ENCODE measurements at regions not wholly inside any gene's neighbourhood (a gene's known extent, or its start where the extent isn't known, plus 50 kb on each side); places are given as distances from the start of the nearest gene placed in this dataset.

DNA sequence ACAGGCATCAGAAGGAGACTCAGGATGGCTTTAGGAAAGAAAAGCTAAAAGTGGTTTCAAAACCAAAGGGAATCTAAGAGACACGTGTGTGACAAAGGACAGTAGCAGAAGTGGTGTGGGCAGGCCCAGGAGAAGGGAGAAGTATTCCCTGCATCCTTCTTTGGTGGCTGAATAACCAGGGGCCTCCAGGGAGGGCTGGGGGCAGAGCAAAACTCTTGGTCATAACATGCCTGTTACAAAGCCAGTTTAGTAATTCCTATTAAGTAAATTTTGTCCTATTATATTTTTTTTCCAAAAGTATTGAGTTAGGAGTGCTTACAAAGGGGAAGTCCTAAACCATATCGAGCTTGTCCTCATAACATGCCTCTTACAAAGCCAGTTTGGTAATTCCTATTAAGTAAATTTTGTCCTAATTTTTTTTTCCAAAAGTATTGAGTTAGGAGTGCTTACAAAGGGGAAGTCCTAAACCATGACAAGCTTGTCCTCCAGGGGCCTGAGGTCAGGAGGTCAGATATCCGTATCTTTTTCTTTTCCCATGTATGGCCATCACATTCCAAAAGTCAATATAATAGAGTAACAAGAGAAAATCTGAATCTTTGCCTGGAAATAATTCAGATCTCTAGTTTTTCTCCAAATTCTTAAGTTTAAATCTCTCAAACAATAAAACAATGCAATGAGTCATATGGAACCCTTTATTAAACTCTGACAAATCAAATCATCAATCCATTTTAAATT, 509.2 kb downstream of the LTN1 start:
- TF ChIP-seq POLR2AphosphoS5 (IDR thresholded peaks at IDR 0.05; ENCODE audit: low read depth, low read length) (no peak), SIN3A (IDR thresholded peaks at IDR 0.05; ENCODE audit: borderline replicate concordance, insufficient read depth, low read depth, low read length) (no peak)
- TF ChIP-seq, protein P1, sequence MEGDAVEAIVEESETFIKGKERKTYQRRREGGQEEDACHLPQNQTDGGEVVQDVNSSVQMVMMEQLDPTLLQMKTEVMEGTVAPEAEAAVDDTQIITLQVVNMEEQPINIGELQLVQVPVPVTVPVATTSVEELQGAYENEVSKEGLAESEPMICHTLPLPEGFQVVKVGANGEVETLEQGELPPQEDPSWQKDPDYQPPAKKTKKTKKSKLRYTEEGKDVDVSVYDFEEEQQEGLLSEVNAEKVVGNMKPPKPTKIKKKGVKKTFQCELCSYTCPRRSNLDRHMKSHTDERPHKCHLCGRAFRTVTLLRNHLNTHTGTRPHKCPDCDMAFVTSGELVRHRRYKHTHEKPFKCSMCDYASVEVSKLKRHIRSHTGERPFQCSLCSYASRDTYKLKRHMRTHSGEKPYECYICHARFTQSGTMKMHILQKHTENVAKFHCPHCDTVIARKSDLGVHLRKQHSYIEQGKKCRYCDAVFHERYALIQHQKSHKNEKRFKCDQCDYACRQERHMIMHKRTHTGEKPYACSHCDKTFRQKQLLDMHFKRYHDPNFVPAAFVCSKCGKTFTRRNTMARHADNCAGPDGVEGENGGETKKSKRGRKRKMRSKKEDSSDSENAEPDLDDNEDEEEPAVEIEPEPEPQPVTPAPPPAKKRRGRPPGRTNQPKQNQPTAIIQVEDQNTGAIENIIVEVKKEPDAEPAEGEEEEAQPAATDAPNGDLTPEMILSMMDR (IDR thresholded peaks at IDR 0.05) = no peak
- ATAC-seq = no peak

DNA sequence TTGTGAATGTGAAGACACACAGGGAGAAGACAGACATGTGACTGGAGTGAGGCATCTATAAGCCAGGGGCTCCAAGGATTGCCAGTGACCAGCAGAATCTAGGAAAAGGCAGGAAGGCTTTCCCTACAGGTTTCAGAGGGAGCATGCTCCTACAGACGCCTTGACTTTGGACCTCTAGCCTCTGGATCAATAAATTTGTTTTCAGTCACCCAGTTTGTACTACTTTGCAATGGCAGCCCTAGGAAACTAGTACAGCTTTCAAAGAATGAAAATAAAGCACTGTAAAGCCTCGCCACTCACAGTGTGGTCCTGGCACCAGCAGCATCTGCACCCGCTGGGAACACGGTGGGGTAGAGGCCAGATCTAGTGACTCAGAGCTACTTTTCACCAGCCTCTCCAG, 510.0 kb downstream of the LTN1 start:
- ChIA-PET POLR2A (no interaction called here), CTCF (no interaction called here)
- intact Hi-C loops (cut with micrococcal nuclease; ENCODE audit: unreplicated experiment) = no loop called here
- Histone ChIP-seq H3K4me3 (ENCODE audit: low read depth in 2 of 2, low read length in 2 of 2) (no peak overlapping the region), H3K9me3 (ENCODE audit: control insufficient read depth, insufficient read depth, low read depth, low read length) (no peaks in the 10 kb centered on the region), H3K27me3 (ENCODE audit: control insufficient read depth, insufficient read depth, low read length) (no peaks in the 10 kb centered on the region), H3K27ac (ENCODE audit: low read length) (no peak overlapping the region), H3K36me3 (ENCODE audit: control insufficient read depth, insufficient read depth, low read length) (no peaks in the 10 kb centered on the region), H3K4me1 (ENCODE audit: control insufficient read depth, insufficient read depth, low read length) (no peaks in the 10 kb centered on the region)
- TF ChIP-seq POLR2AphosphoS5 (IDR thresholded peaks at IDR 0.05; ENCODE audit: low read depth, low read length) (no peak), SIN3A (IDR thresholded peaks at IDR 0.05; ENCODE audit: borderline replicate concordance, insufficient read depth, low read depth, low read length) (no peak), TCF7L2 (IDR thresholded peaks at IDR 0.05; ENCODE audit: low read depth, low read length) (no peak)
- TF ChIP-seq, protein P2, sequence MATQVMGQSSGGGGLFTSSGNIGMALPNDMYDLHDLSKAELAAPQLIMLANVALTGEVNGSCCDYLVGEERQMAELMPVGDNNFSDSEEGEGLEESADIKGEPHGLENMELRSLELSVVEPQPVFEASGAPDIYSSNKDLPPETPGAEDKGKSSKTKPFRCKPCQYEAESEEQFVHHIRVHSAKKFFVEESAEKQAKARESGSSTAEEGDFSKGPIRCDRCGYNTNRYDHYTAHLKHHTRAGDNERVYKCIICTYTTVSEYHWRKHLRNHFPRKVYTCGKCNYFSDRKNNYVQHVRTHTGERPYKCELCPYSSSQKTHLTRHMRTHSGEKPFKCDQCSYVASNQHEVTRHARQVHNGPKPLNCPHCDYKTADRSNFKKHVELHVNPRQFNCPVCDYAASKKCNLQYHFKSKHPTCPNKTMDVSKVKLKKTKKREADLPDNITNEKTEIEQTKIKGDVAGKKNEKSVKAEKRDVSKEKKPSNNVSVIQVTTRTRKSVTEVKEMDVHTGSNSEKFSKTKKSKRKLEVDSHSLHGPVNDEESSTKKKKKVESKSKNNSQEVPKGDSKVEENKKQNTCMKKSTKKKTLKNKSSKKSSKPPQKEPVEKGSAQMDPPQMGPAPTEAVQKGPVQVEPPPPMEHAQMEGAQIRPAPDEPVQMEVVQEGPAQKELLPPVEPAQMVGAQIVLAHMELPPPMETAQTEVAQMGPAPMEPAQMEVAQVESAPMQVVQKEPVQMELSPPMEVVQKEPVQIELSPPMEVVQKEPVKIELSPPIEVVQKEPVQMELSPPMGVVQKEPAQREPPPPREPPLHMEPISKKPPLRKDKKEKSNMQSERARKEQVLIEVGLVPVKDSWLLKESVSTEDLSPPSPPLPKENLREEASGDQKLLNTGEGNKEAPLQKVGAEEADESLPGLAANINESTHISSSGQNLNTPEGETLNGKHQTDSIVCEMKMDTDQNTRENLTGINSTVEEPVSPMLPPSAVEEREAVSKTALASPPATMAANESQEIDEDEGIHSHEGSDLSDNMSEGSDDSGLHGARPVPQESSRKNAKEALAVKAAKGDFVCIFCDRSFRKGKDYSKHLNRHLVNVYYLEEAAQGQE (IDR thresholded peaks at IDR 0.05; ENCODE audit: insufficient read depth in 1 of 2, low read depth in 2 of 2, low read length in 1 of 2) = no peak
- TF ChIP-seq, protein P1 (IDR thresholded peaks at IDR 0.05) = no peak
- DNase-seq (ENCODE audit: low read depth, low spot score) (no peak), ATAC-seq (no peak)
- in situ Hi-C loops (cut with HindIII; ENCODE audit: low pct_unique_long_range_greater_than_20kb, low sequenced_read_pairs) = no loop called here
- no TSS peak for BruUV-seq (replicated peaks)

More for the DNA sequence above, 509.2 kb downstream of the LTN1 start:
- no peak for DNase-seq (ENCODE audit: low read depth, low spot score)
- Histone ChIP-seq H3K27me3 (ENCODE audit: control insufficient read depth, insufficient read depth, low read length) (no peaks in the 10 kb centered on the region), H3K36me3 (ENCODE audit: control insufficient read depth, insufficient read depth, low read length) (no peaks in the 10 kb centered on the region), H3K9me3 (ENCODE audit: control insufficient read depth, insufficient read depth, low read depth, low read length) (no peaks in the 10 kb centered on the region), H3K27ac (ENCODE audit: low read length) (no peak overlapping the region), H3K4me1 (ENCODE audit: control insufficient read depth, insufficient read depth, low read length) (no peaks in the 10 kb centered on the region), H3K4me3 (ENCODE audit: low read depth in 2 of 2, low read length in 2 of 2) (no peak overlapping the region)
- in situ Hi-C loops (cut with HindIII; ENCODE audit: low pct_unique_long_range_greater_than_20kb, low sequenced_read_pairs) = no loop called here
- ChIA-PET CTCF (no interaction called here), POLR2A (no interaction called here)
- no TSS peak for BruUV-seq (replicated peaks)
- intact Hi-C loops (cut with micrococcal nuclease; ENCODE audit: unreplicated experiment) = no loop called here
